ENCODE measurements at regions not wholly inside any gene's neighbourhood (a gene's known extent, or its start where the extent isn't known, plus 50 kb on each side); places are given as distances from the start of the nearest gene placed in this dataset.

DNA sequence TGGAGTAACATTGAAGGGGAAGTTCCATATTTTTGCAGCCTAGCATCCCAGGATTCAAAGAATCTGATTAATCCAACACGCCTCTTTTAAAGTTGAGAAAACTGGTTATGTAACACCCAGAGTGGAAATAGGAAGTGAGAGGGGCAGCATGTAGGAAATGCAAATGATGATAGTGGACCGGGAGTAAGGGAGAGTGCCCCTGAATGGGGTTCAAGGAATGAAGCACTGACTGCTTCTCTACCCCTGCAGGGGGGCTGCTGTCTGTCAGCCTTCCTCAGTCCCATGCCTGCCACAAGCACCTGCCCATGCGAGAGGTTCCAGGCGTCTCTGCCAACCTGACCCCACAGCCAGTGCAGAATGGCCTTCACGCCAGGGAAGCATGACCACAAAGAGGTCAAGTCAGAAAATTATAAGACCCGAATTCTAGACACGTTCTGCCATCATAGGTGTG, 126.5 kb upstream of the CCND2 start:
- TF ChIP-seq ZNF157 (tag by site-specific recombination; IDR thresholded peaks at IDR 0.05) (no peak), GLI2 (tag by site-specific recombination; IDR thresholded peaks at IDR 0.05; ENCODE audit: borderline replicate concordance, low read depth) (no peak), ZNF350 (tag by site-specific recombination; IDR thresholded peaks at IDR 0.05) (no peak), ZIC2 (tag by site-specific recombination; IDR thresholded peaks at IDR 0.05) (no peak), ZNF768 (tag by site-specific recombination; IDR thresholded peaks at IDR 0.05) (no peak)
- TF ChIP-seq, protein P1, sequence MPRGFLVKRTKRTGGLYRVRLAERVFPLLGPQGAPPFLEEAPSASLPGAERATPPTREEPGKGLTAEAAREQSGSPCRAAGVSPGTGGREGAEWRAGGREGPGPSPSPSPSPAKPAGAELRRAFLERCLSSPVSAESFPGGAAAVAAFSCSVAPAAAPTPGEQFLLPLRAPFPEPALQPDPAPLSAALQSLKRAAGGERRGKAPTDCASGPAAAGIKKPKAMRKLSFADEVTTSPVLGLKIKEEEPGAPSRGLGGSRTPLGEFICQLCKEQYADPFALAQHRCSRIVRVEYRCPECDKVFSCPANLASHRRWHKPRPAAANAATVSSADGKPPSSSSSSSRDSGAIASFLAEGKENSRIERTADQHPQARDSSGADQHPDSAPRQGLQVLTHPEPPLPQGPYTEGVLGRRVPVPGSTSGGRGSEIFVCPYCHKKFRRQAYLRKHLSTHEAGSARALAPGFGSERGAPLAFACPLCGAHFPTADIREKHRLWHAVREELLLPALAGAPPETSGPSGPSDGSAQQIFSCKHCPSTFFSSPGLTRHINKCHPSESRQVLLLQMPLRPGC (tag by site-specific recombination; IDR thresholded peaks at IDR 0.05): no peak
- TF ChIP-seq, protein P2, sequence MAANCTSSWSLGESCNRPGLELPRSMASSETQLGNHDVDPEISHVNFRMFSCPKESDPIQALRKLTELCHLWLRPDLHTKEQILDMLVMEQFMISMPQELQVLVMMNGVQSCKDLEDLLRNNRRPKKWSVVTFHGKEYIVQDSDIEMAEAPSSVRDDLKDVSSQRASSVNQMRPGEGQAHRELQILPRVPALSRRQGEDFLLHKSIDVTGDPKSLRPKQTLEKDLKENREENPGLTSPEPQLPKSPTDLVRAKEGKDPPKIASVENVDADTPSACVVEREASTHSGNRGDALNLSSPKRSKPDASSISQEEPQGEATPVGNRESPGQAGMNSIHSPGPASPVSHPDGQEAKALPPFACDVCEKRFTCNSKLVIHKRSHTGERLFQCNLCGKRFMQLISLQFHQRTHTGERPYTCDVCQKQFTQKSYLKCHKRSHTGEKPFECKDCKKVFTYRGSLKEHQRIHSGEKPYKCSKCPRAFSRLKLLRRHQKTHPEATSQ (tag by site-specific recombination; IDR thresholded peaks at IDR 0.05): no peak
- Histone ChIP-seq H3K4me1 (ENCODE audit: control insufficient read depth, insufficient read depth, low read length) (no peaks in the 10 kb centered on the region), H3K36me3 (ENCODE audit: control insufficient read depth in 2 of 2, insufficient read depth in 1 of 2, low read length in 2 of 2) (no peaks in the 10 kb centered on the region), H3K4me3 (ENCODE audit: low read depth, low read length) (no peak overlapping the region), H3K9me3 (ENCODE audit: control insufficient read depth, insufficient read depth, low read depth, low read length) (no peaks in the 10 kb centered on the region), H3K27ac (ENCODE audit: extremely low read depth, low read depth, low read length) (no peak overlapping the region)
- ChIA-PET CTCF (interaction anchor here (0.6 to 1.2 kb wide), 2 partner anchors 39 to 1522 kb away, joined by 3 to 4 read pairs; no protein-coding TSS in a partner anchor), POLR2A (no interaction called here)

DNA sequence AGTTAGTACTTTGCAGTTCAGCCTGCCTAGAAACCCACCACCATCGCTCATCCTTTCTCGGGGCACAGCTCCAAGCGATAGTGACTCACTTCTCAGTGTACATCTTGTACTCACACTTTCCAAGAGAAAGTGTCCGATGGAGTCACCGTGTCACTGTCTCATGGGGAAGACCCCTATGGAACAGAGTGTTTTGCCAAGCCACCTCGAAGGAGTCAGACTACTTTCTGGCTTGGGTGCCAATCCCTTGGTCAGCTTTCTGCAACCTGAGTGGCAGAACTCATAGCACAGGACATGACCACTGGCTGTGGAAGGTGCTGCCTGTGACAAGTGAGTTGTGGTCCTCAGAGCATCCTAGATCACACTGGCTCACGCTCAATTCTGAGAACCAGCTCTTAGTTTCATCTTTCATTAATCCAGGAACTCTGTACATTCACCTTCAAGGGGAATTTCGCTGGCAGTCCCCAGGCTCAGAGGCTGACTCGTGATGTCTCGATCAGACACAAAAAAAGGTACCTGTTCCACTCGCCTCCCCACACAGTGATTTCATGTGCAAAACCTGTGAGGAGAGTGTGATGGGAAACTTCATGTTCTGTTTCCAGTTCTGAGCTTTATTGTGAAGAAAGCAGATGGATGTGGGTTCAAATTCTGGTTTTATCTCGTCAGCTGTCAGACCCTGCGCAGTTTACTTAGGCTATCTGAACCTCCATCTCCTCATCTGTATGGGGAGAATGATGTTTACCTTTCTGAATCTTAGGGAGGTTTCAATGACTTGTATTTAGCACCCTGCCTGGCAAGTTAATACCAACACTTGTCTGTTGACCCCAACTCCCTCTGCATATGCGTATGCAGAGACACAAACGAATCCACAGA, 127.3 kb upstream of the CCND2 start:
- CTCF ChIA-PET: interaction anchor here (0.6 to 1.1 kb wide), 4 partner anchors 11 to 890 kb away, joined by 3 to 9 read pairs (median 5); no protein-coding TSS in a partner anchor
- TF ChIP-seq ZNF596 (tag by site-specific recombination; IDR thresholded peaks at IDR 0.05) (no peak), ZNF37A (tag by site-specific recombination; IDR thresholded peaks at IDR 0.05) (no peak), ZFP37 (tag by site-specific recombination; IDR thresholded peaks at IDR 0.05) (no peak), ZNF292 (tag by site-specific recombination; IDR thresholded peaks at IDR 0.05; ENCODE audit: borderline replicate concordance, low read depth) (no peak), ZNF624 (tag by site-specific recombination; IDR thresholded peaks at IDR 0.05) (no peak), PRDM1 (tag by site-specific recombination; IDR thresholded peaks at IDR 0.05) (0 out of 2 replicates have a peak, but pooled peaks have one; percentile 21), ZIC2 (tag by site-specific recombination; IDR thresholded peaks at IDR 0.05) (no peak), SCRT1 (tag by site-specific recombination; IDR thresholded peaks at IDR 0.05; ENCODE audit: borderline replicate concordance) (no peak)
- TF ChIP-seq, protein P3, sequence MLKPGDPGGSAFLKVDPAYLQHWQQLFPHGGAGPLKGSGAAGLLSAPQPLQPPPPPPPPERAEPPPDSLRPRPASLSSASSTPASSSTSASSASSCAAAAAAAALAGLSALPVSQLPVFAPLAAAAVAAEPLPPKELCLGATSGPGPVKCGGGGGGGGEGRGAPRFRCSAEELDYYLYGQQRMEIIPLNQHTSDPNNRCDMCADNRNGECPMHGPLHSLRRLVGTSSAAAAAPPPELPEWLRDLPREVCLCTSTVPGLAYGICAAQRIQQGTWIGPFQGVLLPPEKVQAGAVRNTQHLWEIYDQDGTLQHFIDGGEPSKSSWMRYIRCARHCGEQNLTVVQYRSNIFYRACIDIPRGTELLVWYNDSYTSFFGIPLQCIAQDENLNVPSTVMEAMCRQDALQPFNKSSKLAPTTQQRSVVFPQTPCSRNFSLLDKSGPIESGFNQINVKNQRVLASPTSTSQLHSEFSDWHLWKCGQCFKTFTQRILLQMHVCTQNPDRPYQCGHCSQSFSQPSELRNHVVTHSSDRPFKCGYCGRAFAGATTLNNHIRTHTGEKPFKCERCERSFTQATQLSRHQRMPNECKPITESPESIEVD (tag by site-specific recombination; IDR thresholded peaks at IDR 0.05): no peak
- no peaks in the 10 kb centered on the region for H3K9me3 ChIP-seq (ENCODE audit: control insufficient read depth, insufficient read depth, low read depth, low read length)
- POLR2A ChIA-PET: no interaction called here
- H3K4me3 ChIP-seq (ENCODE audit: low read depth, low read length): no peak overlapping the region
- H3K27ac ChIP-seq (ENCODE audit: extremely low read depth, low read depth, low read length): no peak overlapping the region
- H3K4me1 ChIP-seq (ENCODE audit: control insufficient read depth, insufficient read depth, low read length): no peaks in the 10 kb centered on the region
- H3K36me3 ChIP-seq (ENCODE audit: control insufficient read depth in 2 of 2, insufficient read depth in 1 of 2, low read length in 2 of 2): no peaks in the 10 kb centered on the region

DNA sequence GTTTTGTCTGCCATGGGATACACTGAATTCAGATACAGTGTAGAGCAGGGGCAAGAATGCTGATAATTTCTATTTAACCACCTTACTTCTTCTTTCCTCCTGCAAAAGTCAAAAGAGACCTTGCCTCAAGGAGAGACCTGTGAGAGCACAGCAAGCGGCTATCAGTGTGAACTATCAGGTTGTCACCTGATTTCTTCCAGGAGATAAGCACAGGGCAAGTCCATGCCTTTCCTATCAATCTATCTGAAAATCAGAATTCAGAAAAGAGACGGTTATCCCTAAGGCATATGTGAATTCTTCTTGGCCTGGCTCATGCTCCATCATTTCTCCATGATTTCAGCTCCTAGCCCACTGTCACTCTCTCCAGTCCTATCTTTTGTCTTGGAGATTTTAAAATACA, 128.9 kb upstream of the CCND2 start:
- CTCF ChIA-PET: interaction anchor here (1.2 kb wide), 1 partner anchor 37 kb away, joined by 3 read pairs; no protein-coding TSS in a partner anchor
- H3K4me1 ChIP-seq (ENCODE audit: control insufficient read depth, insufficient read depth, low read length): no peaks in the 10 kb centered on the region

More for the DNA sequence above, 128.9 kb upstream of the CCND2 start:
- Histone ChIP-seq H3K9me3 (ENCODE audit: control insufficient read depth, insufficient read depth, low read depth, low read length) (no peaks in the 10 kb centered on the region), H3K27ac (ENCODE audit: extremely low read depth, low read depth, low read length) (no peak overlapping the region), H3K4me3 (ENCODE audit: low read depth, low read length) (no peak overlapping the region), H3K36me3 (ENCODE audit: control insufficient read depth in 2 of 2, insufficient read depth in 1 of 2, low read length in 2 of 2) (no peaks in the 10 kb centered on the region)
- POLR2A ChIA-PET: no interaction called here
- TF ChIP-seq, protein P4, sequence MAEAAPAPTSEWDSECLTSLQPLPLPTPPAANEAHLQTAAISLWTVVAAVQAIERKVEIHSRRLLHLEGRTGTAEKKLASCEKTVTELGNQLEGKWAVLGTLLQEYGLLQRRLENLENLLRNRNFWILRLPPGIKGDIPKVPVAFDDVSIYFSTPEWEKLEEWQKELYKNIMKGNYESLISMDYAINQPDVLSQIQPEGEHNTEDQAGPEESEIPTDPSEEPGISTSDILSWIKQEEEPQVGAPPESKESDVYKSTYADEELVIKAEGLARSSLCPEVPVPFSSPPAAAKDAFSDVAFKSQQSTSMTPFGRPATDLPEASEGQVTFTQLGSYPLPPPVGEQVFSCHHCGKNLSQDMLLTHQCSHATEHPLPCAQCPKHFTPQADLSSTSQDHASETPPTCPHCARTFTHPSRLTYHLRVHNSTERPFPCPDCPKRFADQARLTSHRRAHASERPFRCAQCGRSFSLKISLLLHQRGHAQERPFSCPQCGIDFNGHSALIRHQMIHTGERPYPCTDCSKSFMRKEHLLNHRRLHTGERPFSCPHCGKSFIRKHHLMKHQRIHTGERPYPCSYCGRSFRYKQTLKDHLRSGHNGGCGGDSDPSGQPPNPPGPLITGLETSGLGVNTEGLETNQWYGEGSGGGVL (tag by site-specific recombination; IDR thresholded peaks at IDR 0.05): no peak
- TF ChIP-seq TRIM28 (IDR thresholded peaks at IDR 0.05; ENCODE audit: borderline replicate concordance, low read length) (no peak), ZNF707 (tag by site-specific recombination; IDR thresholded peaks at IDR 0.05) (no peak)
